8988T (cell line): ENCODE measurements at regions not wholly inside any gene's neighbourhood (a gene's known extent, or its start where the extent isn't known, plus 50 kb on each side); places are given as distances from the start of the nearest gene placed in this dataset.
"Not testable (repeated sequence)": the region's sequence is repeated elsewhere in the genome, so short reads cannot be mapped to it uniquely, and the experiment has no call there.

Experiments used
- DNase-seq: peaks from one replicate; pipeline ENCODE4 v3.0.0; 2011

DNA sequence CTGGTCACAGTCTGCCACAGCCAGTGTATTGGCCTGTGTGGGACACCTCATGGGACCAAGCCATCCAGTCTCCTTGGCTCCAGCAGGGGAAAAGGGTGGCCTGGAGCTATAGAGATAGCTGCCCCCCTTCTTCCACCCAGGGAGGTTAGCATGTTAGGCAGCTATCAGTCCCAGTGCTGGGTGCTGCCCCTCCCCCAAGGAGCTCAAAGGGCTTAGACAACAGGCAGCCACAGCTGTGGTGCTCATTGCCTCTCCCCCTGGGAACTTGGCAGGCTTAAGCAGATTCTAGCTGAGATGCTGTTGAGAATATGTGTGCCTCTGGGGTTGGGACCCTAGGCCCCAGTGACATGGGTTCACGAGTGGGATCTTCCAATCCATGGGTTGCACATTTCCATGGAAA lies 226.0 kb upstream of the PTGER4 start:
- DNase-seq = no peak

GRCh38 chr5:40452874-40453624 lies 226.7 kb upstream of the PTGER4 start:
- no peak for DNase-seq

DNA sequence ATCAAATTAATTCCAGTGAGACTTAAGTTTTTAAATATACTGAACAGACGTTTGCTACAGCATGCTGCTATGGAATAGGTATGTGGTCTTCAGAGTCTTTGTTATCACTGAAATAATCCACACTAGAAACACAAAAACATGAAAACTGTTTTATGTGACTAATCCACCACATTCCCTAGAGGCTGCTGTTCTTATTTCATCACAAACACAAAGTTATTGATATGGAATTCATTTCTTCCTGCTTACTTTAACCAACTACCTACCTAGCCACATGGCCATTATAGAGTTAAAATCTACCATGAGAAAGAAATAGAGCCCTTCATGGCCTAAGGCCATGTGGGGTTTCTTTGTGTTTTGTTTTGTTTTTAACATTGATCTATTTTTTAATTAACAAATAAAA lies 232.3 kb upstream of the PTGER4 start:
- no peak for DNase-seq

DNA sequence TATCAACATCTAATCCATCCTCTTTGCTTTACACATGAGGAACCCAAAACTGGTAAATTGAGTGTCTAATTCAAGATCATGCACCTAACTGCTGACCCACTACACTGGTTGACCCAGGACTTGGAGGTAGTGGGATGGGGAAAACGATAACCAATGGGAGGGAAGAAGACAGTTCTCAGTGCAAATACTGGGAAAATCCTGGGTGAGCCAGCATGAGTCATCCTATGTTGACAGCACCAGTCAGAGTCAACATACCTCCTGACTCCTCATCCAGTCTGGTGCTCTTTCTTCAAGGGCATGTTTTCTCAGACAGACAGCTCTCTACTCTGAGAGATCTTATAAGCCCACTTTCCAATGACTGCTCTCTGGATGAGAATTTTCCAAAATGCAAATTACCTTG lies 232.8 kb upstream of the PTGER4 start:
- no peak for DNase-seq

DNA sequence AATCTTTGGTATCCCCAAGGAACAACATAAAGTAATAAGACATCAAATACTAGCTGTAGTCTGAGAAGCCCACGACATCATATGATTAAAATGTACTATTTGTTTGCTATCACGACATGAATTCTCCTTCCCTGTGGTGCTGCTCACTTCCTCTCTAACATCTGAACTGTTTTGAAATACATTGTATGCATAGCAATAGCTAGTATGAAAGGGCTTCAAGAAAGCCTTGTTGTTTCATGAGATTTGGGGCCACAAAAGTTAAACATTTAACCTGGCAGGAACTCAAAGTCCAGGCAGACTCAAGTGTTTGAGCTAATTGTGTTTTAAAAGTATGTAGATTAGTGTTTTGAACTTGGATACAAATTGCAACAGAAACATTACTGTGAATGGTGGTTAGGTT lies 237.4 kb upstream of the PTGER4 start:
- DNase-seq = no peak

- DNase-seq = no peak
These were observed 238.0 kb upstream of the PTGER4 start for GRCh38 chr5:40441733-40442132.

DNA sequence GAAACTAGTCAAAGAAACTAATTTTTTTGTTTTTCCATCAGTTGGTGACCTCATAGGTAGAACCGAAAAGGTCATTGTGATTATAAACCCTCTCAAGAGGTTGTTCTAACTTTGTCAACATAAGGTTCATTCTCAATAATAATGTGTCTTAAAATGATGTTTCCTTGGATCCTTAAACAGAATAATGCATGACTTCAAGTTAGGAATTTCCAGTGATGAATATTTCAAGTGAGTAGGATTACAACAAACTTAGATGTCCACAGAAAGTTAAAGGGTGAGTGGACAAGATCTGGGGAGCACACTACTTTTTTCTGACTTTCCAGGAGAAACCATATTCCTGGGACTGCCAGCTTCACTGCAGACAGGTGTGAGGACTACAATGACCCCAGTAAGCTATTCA lies 239.0 kb upstream of the PTGER4 start:
- no peak for DNase-seq

DNA sequence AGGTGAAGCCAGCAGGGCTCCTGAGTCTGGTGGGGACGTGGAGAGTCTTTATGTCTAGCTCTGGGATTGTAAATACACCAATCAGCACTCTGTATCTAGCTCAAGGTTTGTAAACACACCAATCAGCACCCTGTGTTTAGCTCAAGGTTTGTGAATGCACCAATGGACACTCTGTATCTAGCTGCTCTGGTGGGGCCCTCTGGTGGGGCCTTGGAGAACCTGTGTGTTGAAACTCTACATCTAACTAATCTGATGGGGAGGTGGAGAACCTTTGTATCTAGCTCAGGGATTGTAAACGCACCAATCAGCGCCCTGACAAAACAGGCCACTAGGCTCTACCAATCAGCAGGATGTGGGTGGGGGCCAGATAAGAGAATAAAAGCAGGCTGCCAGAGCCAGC lies 240.6 kb upstream of the PTGER4 start:
- not testable (repeated sequence) for DNase-seq

DNA sequence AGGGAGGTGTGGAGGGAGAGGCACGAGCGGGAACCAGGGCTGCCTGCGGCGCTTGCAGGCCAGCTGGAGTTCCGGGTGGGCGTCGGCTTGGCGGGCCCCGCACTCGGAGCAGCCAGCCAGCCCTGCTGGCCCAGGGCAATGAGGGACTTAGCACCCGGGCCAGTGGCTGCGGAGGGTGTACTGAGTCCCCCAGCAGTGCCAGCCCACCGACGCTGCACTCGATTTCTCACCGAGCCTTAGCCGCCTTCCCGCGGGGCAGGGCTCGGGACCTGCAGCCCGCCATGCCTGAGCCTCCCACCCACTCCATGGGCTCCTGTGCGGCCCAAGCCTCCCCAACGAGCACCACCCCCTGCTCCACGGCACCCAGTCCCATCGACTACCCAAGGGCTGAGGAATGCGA lies 241.1 kb upstream of the PTGER4 start:
- DNase-seq = not testable (repeated sequence)

GRCh38 chr5:40437452-40437861 lies 242.3 kb upstream of the PTGER4 start:
- DNase-seq = no peak

DNA sequence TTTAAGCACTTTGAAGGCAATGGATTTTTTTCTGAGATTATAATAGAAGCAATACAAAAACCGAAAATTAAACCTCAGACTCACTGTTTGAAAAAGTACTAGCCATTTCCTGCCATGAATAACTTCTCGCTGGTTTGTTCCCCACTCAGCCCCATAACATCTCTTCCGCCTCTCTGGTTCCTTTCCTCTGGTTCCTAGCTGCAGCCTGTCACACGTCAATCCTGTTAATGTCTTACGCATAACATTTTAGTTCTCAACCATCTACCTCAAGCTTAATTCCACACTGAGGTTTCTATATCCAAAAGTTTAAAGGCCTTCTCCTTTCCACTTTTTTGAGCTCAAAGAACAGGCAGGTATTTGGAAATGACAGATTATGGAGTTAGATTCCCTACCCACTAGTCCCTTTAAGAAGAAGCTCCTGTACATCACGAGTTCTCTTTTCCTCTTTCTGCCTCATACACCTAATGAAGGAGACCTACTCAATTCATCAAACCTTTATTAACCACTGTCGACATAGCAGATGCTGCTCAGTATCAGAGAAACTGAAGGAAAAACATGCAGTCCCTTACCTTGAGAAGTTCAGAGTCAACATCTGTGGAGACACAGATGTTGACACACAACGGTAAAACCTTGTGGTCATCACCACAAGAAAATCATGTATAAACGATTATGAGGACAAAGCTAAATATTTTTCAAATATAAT lies 243.0 kb upstream of the PTGER4 start:
- no peak for DNase-seq

- not testable (repeated sequence) for DNase-seq
These were observed 244.0 kb upstream of the PTGER4 start for GRCh38 chr5:40435706-40436105.

- DNase-seq = no peak
These were observed 246.9 kb upstream of the PTGER4 start for GRCh38 chr5:40432836-40433235.

GRCh38 chr5:40431734-40432133 lies 248.0 kb upstream of the PTGER4 start:
- no peak for DNase-seq

DNA sequence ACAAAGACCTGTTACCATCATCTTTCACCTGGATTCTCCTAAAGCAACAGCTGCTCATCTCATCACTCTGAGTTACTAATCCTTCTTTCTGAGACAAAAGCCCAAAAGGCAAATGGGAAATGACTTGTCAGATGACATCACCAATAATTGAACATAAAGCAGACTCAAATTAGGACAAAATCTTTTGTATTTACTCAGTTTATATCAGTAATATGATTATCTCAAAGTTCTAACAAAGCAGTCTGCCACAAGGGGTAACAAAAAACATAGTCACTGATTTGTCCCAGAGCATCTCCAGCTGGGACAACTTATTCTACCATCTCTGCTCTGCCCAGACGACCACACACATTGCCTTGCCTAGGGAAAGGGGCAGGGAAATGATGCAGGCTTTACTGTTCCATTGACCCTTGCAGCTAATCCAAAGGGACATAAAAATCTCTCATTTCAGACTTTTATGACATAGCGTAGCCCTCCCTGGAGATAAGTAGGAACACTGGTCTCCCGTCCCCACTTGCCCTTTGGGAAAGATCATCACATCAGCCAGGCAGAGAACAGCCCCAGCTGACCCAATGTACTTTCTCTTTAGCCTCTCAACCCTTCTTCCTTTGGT lies 249.5 kb upstream of the PTGER4 start:
- no peak for DNase-seq

DNA sequence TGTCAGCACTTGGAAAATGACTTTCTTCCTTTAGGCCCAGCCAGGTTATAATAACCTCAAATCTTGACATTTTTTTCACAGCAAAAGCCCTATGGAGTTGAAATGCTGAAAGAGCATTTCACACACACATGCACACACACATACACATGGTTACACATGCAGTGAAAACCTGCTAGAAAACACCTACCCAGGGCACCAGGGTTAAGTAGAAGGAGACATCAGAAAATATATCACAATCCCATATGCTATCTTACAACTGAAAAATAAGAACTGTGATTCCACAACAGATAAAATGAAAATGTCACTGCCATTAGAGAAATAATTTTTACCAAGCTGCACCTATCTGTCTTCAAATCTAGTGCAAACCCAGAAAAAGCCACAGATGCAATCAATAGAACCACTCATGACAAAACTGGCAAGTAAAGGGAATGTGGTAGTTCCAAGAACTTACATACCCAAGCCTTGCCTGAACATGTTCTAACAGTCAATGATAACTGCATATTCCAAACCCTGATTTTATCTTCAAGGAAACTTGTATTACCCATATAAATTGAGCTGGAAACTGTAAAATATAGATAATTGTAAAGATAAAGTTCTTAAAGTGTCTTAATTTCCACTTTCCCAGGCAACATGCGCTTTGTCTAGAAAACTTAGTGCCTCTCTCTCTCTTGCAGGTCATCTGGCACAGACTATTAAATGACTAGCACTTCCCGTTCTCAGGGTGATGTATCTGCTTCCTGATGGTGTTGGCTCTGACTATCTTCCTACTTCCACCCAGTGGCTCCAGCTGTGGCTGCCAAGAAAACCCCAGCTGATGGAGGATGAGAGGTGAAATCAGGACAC lies 250.2 kb upstream of the PTGER4 start:
- no peak for DNase-seq

DNA sequence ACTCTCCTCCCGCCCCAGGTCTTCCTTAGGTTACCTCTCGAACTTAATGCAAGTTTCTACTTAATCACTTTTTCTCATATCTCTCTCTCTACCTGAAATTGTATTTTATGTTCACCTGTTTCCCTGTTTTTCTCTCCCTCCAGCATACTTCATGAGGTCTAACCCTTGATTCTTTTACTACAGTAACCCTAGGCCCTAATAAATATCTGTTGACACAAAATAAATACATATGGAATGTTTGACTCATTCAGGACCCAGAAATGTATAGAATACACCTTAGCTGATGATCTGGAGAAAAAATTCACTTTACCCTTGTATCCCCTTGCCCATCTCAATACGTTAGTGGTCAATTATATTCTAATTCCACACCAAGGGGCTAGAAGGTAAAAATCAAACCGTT lies 250.9 kb upstream of the PTGER4 start:
- no peak for DNase-seq

DNA sequence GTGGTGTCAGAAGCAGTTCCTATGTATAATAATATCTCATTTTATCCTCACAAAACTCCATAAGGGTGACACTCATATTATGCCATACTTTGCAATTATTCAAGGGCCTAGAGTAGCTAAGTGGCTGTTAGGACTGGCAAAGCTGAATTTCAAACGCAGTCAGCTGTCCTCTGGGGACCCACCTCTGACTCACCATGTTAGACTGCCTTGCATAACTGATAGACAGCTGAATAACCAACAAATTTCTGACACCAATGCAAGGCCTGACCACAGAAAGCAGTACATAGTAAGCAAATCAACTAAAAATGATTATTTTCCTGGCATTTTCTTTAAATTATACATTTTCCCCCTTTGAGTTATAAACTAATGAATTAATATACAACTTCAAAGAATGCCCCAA lies 251.6 kb upstream of the PTGER4 start:
- DNase-seq = no peak

DNA sequence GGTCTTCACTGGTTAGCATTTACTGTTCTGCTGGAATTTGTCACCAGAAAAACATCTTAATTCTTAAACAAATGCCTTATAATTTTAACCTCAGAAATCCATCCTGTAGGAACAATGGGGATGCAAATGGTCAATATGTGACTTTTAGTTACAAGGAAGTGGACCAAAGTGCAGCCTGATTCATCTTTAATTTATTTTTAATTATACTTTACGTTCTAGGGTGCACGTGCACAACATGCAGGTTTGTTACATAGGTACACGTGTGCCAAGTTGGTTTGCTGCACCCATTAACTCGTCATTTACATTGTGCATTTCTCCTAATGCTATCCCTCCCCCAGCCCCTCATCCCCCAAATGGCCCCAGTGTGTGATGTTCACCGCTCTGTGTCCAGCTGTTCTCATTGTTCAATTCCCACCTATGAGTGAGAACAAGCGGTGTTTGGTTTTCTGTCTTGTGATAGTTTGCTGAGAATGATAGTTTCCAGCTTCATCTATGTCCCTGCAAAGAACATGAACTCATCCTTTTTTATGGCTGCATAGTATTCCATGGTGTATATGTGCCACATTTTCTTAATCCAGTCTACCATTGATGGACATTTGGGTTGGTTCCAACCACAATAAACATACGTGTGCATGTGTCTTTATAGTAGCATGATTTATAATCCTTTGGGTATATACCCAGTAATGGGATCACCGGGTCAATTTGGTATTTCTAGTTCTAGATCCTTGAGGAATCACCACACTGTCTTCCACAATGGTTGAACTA lies 262.5 kb upstream of the PTGER4 start:
- DNase-seq = not testable (repeated sequence)

- DNase-seq = no peak
These were observed 263.1 kb upstream of the PTGER4 start for GRCh38 chr5:40416588-40416987.

DNA sequence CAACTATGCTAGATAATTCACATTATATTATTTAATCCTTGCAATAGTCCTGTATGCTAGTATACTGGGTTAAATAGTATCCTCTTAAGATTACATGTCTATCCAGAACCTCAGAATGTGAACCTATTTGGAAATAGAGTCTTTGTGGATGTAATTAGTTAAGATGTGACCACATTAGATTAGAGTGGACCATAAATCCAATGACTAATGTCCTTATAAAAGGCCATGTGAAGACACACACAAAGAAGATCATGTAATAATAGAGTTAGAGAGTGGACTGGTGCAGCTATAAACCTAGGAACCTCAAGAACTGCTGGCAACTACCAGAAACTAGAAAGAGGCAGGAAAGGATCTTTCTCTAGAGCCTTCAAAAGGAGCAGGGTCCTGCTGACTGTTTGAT lies 263.6 kb upstream of the PTGER4 start:
- DNase-seq = no peak

GRCh38 chr5:40414922-40415321 lies 264.8 kb upstream of the PTGER4 start:
- DNase-seq = no peak

GRCh38 chr5:40413743-40414142 lies 266.0 kb upstream of the PTGER4 start:
- no peak for DNase-seq
